Neural cell (in vitro differentiated cells): ENCODE measurements at regions not wholly inside any gene's neighbourhood (a gene's known extent, or its start where the extent isn't known, plus 50 kb on each side); places are given as distances from the start of the nearest gene placed in this dataset.

Experiments used
- H2AFZ ChIP-seq: fragments of 200-600, 300-800 bp; sonication (generic), shearing (Covaris generic); 2 replicates; pipeline ENCODE4 v1.6.0; 2014; ENCODE audit warnings: low read depth, mild to moderate bottlenecking, antibody characterized with exemption, low read length, moderate library complexity
- H3F3A ChIP-seq: fragments of 200-600 bp; shearing (Covaris generic); 2 replicates; pipeline ENCODE4 v1.6.1; 2016; ENCODE audit warnings: mild to moderate bottlenecking, moderate library complexity, mixed read lengths, antibody characterized with exemption, low read length; ENCODE audit not compliant: insufficient read depth, poor library complexity, severe bottlenecking
- H3K27ac ChIP-seq: fragments of 200-600, 300-800 bp; sonication (generic), shearing (Covaris generic); 2 replicates; pipeline ENCODE4 v1.5.1; 2014; ENCODE audit warnings: mild to moderate bottlenecking, low read length, moderate library complexity
- H3K27me3 ChIP-seq: fragments of 300-800, 200-600 bp; sonication (generic), shearing (Covaris generic); 2 replicates; pipeline ENCODE4 v1.6.0; 2014; ENCODE audit warnings: mild to moderate bottlenecking, low read depth, low read length, moderate library complexity; ENCODE audit not compliant: insufficient read depth
- H3K36me3 ChIP-seq: fragments of 300-800, 200-600 bp; sonication (generic), shearing (Covaris generic); 2 replicates; pipeline ENCODE4 v1.5.1; 2014; ENCODE audit warnings: mild to moderate bottlenecking, antibody characterized with exemption, low read length, moderate library complexity; ENCODE audit not compliant: insufficient read depth
- H3K4me2 ChIP-seq: fragments of 300-800, 200-600 bp; sonication (generic), shearing (Covaris generic); 2 replicates; pipeline ENCODE4 v1.6.0; 2014; ENCODE audit warnings: mild to moderate bottlenecking, low read length
- H3K4me3 ChIP-seq: fragments of 300-800, 200-600 bp; sonication (generic), shearing (Covaris generic); 2 replicates; pipeline ENCODE4 v1.5.1; 2014; ENCODE audit warnings: mild to moderate bottlenecking, low read length, moderate library complexity
- H3K79me2 ChIP-seq: fragments of 200-600 bp; shearing (Covaris generic); replicated peaks from 2 replicates; pipeline ENCODE4 v1.6.0; 2014; ENCODE audit warnings: mild to moderate bottlenecking, low read length, moderate library complexity; ENCODE audit not compliant: insufficient read depth
- H3K9ac ChIP-seq: fragments of 300-800, 200-600 bp; sonication (generic), shearing (Covaris generic); 2 replicates; pipeline ENCODE4 v1.6.1; 2016; ENCODE audit warnings: mild to moderate bottlenecking, low read length, mixed read lengths
- H3K9me2 ChIP-seq: fragments of 200-600 bp; shearing (Covaris generic); 2 replicates; pipeline ENCODE4 v1.6.1; 2016; ENCODE audit warnings: mild to moderate bottlenecking, low read length, mixed read lengths; ENCODE audit not compliant: insufficient read depth
- H3K9me3 ChIP-seq: fragments of 200-600, 300-800 bp; sonication (generic), shearing (Covaris generic); 2 replicates; pipeline ENCODE4 v1.6.1; 2016; ENCODE audit warnings: mild to moderate bottlenecking, mixed run types, low read length, moderate library complexity, mixed read lengths
- H4K20me1 ChIP-seq: fragments of 200-600 bp; shearing (Covaris generic); 2 replicates; pipeline ENCODE4 v1.6.1; 2016; ENCODE audit warnings: mild to moderate bottlenecking, mixed run types; ENCODE audit not compliant: insufficient read depth
- EP300 ChIP-seq: fragments of 450-650 bp; conservative IDR thresholded peaks from 2 replicates; pipeline ENCODE4 v1.6.1; 2014; ENCODE audit warnings: antibody characterized with exemption, mild to moderate bottlenecking, moderate library complexity; ENCODE audit not compliant: poor library complexity, severe bottlenecking
- EZH2 ChIP-seq: fragments of 200-600, 300-800 bp; shearing (Covaris generic), sonication (generic); IDR thresholded peaks from 2 replicates; pipeline ENCODE4 v1.6.1; 2014; ENCODE audit warnings: antibody characterized with exemption, low read length, borderline replicate concordance, mild to moderate bottlenecking; ENCODE audit not compliant: insufficient read depth, poor library complexity, severe bottlenecking
- MXI1 ChIP-seq: fragments of 450-650 bp; conservative IDR thresholded peaks from 2 replicates; pipeline ENCODE4 v1.6.1; 2014; ENCODE audit warnings: antibody characterized with exemption, mild to moderate bottlenecking; ENCODE audit not compliant: poor library complexity, severe bottlenecking
- POLR2AphosphoS5 ChIP-seq: IDR thresholded peaks from 2 replicates; pipeline ENCODE4 v1.6.1; 2012
- RAD21 ChIP-seq: fragments of 450-650 bp; conservative IDR thresholded peaks from 2 replicates; pipeline ENCODE4 v1.6.1; 2014; ENCODE audit warnings: antibody characterized with exemption, mild to moderate bottlenecking, moderate library complexity
- SMC3 ChIP-seq: fragments of 450-650 bp; conservative IDR thresholded peaks from 2 replicates; pipeline ENCODE4 v1.6.1; 2014; ENCODE audit warnings: antibody characterized with exemption, mild to moderate bottlenecking, moderate library complexity; ENCODE audit not compliant: poor library complexity
- TAF1 ChIP-seq: IDR thresholded peaks from 2 replicates; pipeline ENCODE4 v1.6.1; 2012; ENCODE audit warnings: low read depth
- TF ChIP-seq, protein P1 (sequence below): IDR thresholded peaks from 2 replicates; pipeline ENCODE4 v1.6.1; 2012; ENCODE audit warnings: borderline replicate concordance
- TF ChIP-seq, protein P2 (sequence below): fragments of 450-650 bp; IDR thresholded peaks from 2 replicates; pipeline ENCODE4 v1.5.1; 2014; ENCODE audit warnings: antibody characterized with exemption, mild to moderate bottlenecking, moderate library complexity; ENCODE audit not compliant: poor library complexity, severe bottlenecking

DNA sequence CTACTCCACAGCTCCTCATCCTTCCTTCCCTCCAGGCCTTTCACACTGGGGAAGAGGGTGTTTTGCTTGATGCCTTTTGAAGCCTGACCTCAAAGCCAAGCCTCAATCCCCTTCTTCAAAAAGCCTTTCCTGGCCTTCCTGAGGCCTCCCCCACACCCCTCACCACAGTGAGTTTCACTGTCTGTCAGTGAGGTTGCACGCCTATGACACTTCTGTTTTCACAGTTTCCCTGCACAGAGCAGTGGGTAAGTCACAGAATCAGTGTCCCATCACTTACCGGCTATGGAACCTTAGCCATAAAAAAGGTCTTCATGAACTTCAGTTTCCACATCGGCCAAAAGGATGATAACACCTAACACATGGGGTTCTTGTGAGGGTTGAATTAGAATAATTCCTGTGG, 371.4 kb downstream of the UQCRFS1 start:
- TF ChIP-seq TAF1 (no peak), EP300 (no peak), RAD21 (no peak), EZH2 (no peak), POLR2AphosphoS5 (no peak), MXI1 (no peak), SMC3 (no peak)
- TF ChIP-seq, protein P1, sequence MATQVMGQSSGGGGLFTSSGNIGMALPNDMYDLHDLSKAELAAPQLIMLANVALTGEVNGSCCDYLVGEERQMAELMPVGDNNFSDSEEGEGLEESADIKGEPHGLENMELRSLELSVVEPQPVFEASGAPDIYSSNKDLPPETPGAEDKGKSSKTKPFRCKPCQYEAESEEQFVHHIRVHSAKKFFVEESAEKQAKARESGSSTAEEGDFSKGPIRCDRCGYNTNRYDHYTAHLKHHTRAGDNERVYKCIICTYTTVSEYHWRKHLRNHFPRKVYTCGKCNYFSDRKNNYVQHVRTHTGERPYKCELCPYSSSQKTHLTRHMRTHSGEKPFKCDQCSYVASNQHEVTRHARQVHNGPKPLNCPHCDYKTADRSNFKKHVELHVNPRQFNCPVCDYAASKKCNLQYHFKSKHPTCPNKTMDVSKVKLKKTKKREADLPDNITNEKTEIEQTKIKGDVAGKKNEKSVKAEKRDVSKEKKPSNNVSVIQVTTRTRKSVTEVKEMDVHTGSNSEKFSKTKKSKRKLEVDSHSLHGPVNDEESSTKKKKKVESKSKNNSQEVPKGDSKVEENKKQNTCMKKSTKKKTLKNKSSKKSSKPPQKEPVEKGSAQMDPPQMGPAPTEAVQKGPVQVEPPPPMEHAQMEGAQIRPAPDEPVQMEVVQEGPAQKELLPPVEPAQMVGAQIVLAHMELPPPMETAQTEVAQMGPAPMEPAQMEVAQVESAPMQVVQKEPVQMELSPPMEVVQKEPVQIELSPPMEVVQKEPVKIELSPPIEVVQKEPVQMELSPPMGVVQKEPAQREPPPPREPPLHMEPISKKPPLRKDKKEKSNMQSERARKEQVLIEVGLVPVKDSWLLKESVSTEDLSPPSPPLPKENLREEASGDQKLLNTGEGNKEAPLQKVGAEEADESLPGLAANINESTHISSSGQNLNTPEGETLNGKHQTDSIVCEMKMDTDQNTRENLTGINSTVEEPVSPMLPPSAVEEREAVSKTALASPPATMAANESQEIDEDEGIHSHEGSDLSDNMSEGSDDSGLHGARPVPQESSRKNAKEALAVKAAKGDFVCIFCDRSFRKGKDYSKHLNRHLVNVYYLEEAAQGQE = no peak
- TF ChIP-seq, protein P2, sequence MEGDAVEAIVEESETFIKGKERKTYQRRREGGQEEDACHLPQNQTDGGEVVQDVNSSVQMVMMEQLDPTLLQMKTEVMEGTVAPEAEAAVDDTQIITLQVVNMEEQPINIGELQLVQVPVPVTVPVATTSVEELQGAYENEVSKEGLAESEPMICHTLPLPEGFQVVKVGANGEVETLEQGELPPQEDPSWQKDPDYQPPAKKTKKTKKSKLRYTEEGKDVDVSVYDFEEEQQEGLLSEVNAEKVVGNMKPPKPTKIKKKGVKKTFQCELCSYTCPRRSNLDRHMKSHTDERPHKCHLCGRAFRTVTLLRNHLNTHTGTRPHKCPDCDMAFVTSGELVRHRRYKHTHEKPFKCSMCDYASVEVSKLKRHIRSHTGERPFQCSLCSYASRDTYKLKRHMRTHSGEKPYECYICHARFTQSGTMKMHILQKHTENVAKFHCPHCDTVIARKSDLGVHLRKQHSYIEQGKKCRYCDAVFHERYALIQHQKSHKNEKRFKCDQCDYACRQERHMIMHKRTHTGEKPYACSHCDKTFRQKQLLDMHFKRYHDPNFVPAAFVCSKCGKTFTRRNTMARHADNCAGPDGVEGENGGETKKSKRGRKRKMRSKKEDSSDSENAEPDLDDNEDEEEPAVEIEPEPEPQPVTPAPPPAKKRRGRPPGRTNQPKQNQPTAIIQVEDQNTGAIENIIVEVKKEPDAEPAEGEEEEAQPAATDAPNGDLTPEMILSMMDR = no peak
- no peaks in the 10 kb centered on the region for H3K9me3 ChIP-seq
- H3K27ac ChIP-seq = no peak overlapping the region
- H2AFZ ChIP-seq = no peak overlapping the region
- H3K36me3 ChIP-seq = no peaks in the 10 kb centered on the region
- H3K27me3 ChIP-seq = no peaks in the 10 kb centered on the region
- H3K9ac ChIP-seq = no peak overlapping the region
- H3K4me2 ChIP-seq = no peak overlapping the region
- no peaks in the 10 kb centered on the region for H4K20me1 ChIP-seq
- H3F3A ChIP-seq = no peaks in the 10 kb centered on the region
- no peaks in the 10 kb centered on the region for H3K79me2 ChIP-seq
- H3K4me3 ChIP-seq = no peak overlapping the region
- no peaks in the 10 kb centered on the region for H3K9me2 ChIP-seq

DNA sequence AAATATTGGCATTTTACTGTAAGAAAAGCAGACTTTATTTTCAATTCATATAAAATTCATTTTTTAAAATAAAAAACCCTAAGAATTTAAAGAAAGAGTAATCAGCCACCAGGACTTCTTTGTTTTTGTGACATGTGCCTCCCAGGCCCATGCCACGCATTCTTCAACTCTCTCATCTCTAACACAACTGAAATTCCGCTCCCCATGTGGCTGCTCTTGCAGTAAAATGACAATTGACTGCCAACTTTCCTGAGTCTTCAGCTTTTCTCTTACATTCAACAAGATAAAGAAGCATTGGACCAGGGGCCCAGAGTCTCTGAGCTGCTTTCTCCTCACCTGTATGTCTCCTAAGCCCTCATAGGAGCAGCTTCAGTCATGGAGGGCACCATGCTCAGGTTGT, 372.1 kb downstream of the UQCRFS1 start:
- no peaks in the 10 kb centered on the region for H3K36me3 ChIP-seq
- no peaks in the 10 kb centered on the region for H3K9me3 ChIP-seq
- H3K27ac ChIP-seq = no peak overlapping the region
- TF ChIP-seq SMC3 (no peak), POLR2AphosphoS5 (no peak), EP300 (no peak), TAF1 (no peak), EZH2 (no peak), RAD21 (no peak), MXI1 (no peak)
- TF ChIP-seq, protein P1 = no peak
- TF ChIP-seq, protein P2 = no peak
- H3K9ac ChIP-seq = no peak overlapping the region
- H2AFZ ChIP-seq = no peak overlapping the region
- H3F3A ChIP-seq = no peaks in the 10 kb centered on the region
- H4K20me1 ChIP-seq = no peaks in the 10 kb centered on the region
- H3K9me2 ChIP-seq = no peaks in the 10 kb centered on the region
- no peaks in the 10 kb centered on the region for H3K27me3 ChIP-seq
- H3K4me2 ChIP-seq = no peak overlapping the region
- H3K4me3 ChIP-seq = no peak overlapping the region
- no peaks in the 10 kb centered on the region for H3K79me2 ChIP-seq
